ENCODE measurements at regions not wholly inside any gene's neighbourhood (a gene's known extent, or its start where the extent isn't known, plus 50 kb on each side); places are given as distances from the start of the nearest gene placed in this dataset.
A peak's percentile ranks its signal among the peaks of the same experiment; 100 is the strongest.

DNA sequence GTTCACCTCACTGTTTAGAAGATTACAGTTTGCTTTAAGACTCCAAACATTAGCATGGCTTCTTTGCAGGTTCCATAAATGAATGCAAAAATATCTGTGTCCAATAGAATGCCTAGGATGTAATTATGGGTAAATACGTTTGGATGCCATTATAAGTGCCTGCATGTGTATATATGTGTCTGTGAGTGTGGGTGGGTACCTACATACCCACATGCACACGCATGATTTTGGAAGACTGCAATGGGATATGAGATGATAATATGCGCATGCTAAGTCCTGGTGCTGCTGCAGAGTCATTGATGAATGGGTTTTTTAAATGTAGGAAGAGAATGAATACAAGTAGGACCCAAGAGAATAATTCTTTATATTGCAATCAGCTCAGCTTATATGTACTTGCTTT is 406.4 kb downstream of the ZSWIM6 start:
- H2AK5ac ChIP-seq (ENCODE audit: low read depth, low read length) = no peak overlapping the region
- no peak overlapping the region for H2BK120ac ChIP-seq (ENCODE audit: low read depth, low read length)
- H3K18ac ChIP-seq (ENCODE audit: low read length) = no peak overlapping the region
- H3K23ac ChIP-seq (ENCODE audit: low read depth, low read length, poor library complexity) = no peak overlapping the region
- H2BK15ac ChIP-seq (ENCODE audit: low read length) = no peak overlapping the region
- no peak overlapping the region for H3K4me2 ChIP-seq (ENCODE audit: insufficient read depth, low read length, poor library complexity, severe bottlenecking)
- peaks cover 0 to 2% (median 0%) of the 10 kb centered on the region in 3 experiments for H3K27me3 ChIP-seq (ENCODE audit: control insufficient read depth in 3 of 3, insufficient read depth in 3 of 3, low read depth in 1 of 3, low read length in 3 of 3)
- WGBS, 2 donors (ENCODE audit: extremely low coverage in 2 of 2, insufficient read length in 2 of 2, insufficient replicate concordance in 1 of 2) = no CpG with 5 or more reads among the region's 3 CpGs
- no peaks in the 10 kb centered on the region for H3K36me3 ChIP-seq (replicated peaks in 1 of 2; ENCODE audit: control insufficient read depth in 2 of 2, insufficient read depth in 2 of 2, low read length in 2 of 2)
- H3K4me1 ChIP-seq (ENCODE audit: control insufficient read depth in 2 of 2, insufficient read depth in 1 of 2, low read depth in 1 of 2, low read length in 2 of 2) = peaks cover 9 to 48% of the 10 kb centered on the region in 2 donors
- no peak overlapping the region for H3K14ac ChIP-seq (ENCODE audit: low read length)
- H2AFZ ChIP-seq (ENCODE audit: low read length) = no peak overlapping the region
- H4K91ac ChIP-seq (ENCODE audit: low read depth, low read length, poor library complexity) = no peak overlapping the region
- H3K4ac ChIP-seq (ENCODE audit: low read length) = no peak overlapping the region
- H3K9ac ChIP-seq (ENCODE audit: low read depth, low read length, poor library complexity) = no peak overlapping the region
- no peak overlapping the region for H2BK5ac ChIP-seq (ENCODE audit: low read length)
- H3K79me1 ChIP-seq (ENCODE audit: low read depth, low read length) = no peaks in the 10 kb centered on the region
- peaks cover 0 to 12% of the 10 kb centered on the region in 2 donors for H3K9me3 ChIP-seq (replicated peaks in 1 of 2; ENCODE audit: control insufficient read depth in 2 of 2, insufficient read depth in 1 of 2, low read depth in 1 of 2, low read length in 2 of 2)
- no peak overlapping the region for H3K27ac ChIP-seq (replicated peaks; ENCODE audit: low read length)
- no peak overlapping the region for H2BK12ac ChIP-seq (ENCODE audit: low read length)
- H4K8ac ChIP-seq (ENCODE audit: low read depth, low read length) = no peak overlapping the region
- H3K4me3 ChIP-seq (ENCODE audit: low read length in 2 of 2) = no peak overlapping the region
- no peak for DNase-seq (ENCODE audit: low spot score)

DNA sequence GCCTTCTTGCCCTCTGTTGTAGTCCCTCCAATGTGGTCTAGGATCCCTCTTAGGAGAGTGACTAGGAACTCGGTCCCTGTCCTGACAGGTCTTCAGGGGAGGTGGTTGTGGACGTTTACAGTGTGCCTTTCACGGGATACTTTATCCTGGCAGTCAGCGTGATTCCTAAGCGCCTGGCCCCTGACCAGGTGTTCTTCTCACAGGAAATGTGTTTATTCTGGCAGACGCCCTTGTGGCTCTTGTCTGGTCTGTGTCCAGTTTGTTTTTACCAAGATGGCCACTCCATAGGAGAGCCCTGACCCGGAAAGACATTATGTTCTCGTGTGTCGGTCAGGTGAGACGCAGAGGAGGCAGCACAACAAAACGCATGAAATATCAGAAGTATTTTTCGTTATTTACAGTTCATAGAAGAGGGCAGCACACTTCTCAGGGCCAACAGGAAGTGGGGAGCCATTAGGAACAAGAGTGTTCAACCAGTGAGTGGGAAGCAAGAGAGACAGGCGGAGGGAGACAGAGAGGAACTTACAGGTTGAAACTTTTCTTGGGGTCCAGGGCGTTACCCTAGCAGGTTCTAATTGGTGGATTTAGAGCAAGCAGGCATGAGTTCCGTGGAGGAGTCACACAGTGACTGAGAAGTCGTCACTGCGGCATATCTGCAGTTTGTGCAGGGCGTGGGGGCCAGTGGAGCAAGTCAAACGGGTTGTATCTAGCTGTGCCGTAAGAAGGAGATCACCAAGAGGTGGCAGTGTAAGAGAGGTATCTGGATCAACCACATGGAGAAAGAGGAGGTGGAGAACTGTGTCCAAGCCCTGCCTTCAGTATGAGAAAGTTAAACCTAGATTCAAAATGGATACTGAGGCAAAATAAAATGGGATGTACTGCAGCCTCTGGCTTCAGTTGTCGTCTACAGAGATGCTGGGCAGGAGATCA is 412.9 kb downstream of the ZSWIM6 start:
- Histone ChIP-seq H3K79me1 (ENCODE audit: low read depth, low read length) (no peaks in the 10 kb centered on the region), H3K9ac (ENCODE audit: low read depth, low read length, poor library complexity) (no peak overlapping the region), H3K27ac (replicated peaks; ENCODE audit: low read length) (no peak overlapping the region)

DNA sequence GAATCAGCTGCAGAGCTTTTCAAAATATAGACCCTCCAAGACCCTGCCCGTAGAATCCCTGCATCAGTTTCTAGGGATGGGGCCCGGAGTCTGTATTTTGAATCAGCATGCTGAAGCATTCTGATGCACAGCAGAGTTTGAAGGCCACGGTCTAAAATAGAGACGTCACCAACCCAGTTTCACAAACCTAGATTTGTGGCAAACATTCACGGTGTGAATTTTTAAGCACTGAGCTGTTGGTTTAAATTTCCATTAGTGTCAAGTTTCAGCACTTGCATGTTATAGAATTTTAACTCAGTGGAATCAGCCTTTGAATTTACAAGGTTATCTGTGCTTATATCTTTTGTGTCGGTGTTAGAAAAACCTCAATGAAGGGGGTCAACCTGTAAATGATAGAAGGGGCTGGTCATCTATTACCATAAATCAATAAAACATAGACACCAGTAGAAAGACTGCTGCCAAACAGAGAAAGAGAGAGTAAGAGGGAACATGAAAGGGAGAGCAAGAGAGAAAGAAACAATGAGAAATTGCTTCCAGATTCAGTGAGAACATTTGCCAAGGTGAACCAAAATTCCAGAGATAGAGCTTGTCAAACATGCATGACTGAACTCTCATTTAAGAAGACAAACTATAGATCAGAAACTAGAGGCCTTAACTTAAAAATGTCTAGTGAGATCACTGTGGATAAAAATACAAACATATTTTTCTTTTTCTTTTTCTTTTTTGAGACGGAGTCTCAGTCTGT is 414.9 kb downstream of the ZSWIM6 start:
- Histone ChIP-seq H2BK120ac (ENCODE audit: low read depth, low read length) (no peak overlapping the region), H3K4ac (ENCODE audit: low read length) (no peak overlapping the region), H3K23ac (ENCODE audit: low read depth, low read length, poor library complexity) (no peak overlapping the region), H4K91ac (ENCODE audit: low read depth, low read length, poor library complexity) (no peak overlapping the region), H2AFZ (ENCODE audit: low read length) (no peak overlapping the region), H2BK5ac (ENCODE audit: low read length) (no peak overlapping the region), H2BK12ac (ENCODE audit: low read length) (no peak overlapping the region), H3K4me1 (ENCODE audit: control insufficient read depth in 2 of 2, insufficient read depth in 1 of 2, low read depth in 1 of 2, low read length in 2 of 2) (peaks cover 0 to 9% of the 10 kb centered on the region in 2 donors), H3K18ac (ENCODE audit: low read length) (no peak overlapping the region), H3K4me3 (ENCODE audit: low read length in 2 of 2) (no peak overlapping the region), H2BK15ac (ENCODE audit: low read length) (no peak overlapping the region), H3K4me2 (ENCODE audit: insufficient read depth, low read length, poor library complexity, severe bottlenecking) (no peak overlapping the region), H3K9me3 (replicated peaks in 1 of 2; ENCODE audit: control insufficient read depth in 2 of 2, insufficient read depth in 1 of 2, low read depth in 1 of 2, low read length in 2 of 2) (peaks cover 0 to 28% of the 10 kb centered on the region in 2 donors), H3K9ac (ENCODE audit: low read depth, low read length, poor library complexity) (no peak overlapping the region), H4K8ac (ENCODE audit: low read depth, low read length) (no peak overlapping the region), H3K27ac (replicated peaks; ENCODE audit: low read length) (no peak overlapping the region), H3K36me3 (replicated peaks in 1 of 2; ENCODE audit: control insufficient read depth in 2 of 2, insufficient read depth in 2 of 2, low read length in 2 of 2) (no peaks in the 10 kb centered on the region), H3K79me1 (ENCODE audit: low read depth, low read length) (no peaks in the 10 kb centered on the region), H3K14ac (ENCODE audit: low read length) (no peak overlapping the region), H3K27me3 (ENCODE audit: control insufficient read depth in 3 of 3, insufficient read depth in 3 of 3, low read depth in 1 of 3, low read length in 3 of 3) (no peaks in the 10 kb centered on the region), H2AK5ac (ENCODE audit: low read depth, low read length) (no peak overlapping the region)
- WGBS, 2 donors (ENCODE audit: extremely low coverage in 2 of 2, insufficient read length in 2 of 2, insufficient replicate concordance in 1 of 2) = no CpG with 5 or more reads among the region's 7 CpGs
- no peak for DNase-seq (ENCODE audit: low spot score)

More for the DNA sequence above, 412.9 kb downstream of the ZSWIM6 start:
- H3K4me3 ChIP-seq (ENCODE audit: low read length in 2 of 2) = peak overlapping the region in 1 of 2 donors; percentile 47
- peaks cover 0 to 9% of the 10 kb centered on the region in 2 donors for H3K4me1 ChIP-seq (ENCODE audit: control insufficient read depth in 2 of 2, insufficient read depth in 1 of 2, low read depth in 1 of 2, low read length in 2 of 2)
- peaks cover 0 to 34% of the 10 kb centered on the region in 2 donors for H3K9me3 ChIP-seq (replicated peaks in 1 of 2; ENCODE audit: control insufficient read depth in 2 of 2, insufficient read depth in 1 of 2, low read depth in 1 of 2, low read length in 2 of 2)
- DNase-seq (ENCODE audit: low spot score) = no peak
- WGBS, 2 donors (ENCODE audit: extremely low coverage in 2 of 2, insufficient read length in 2 of 2, insufficient replicate concordance in 1 of 2) = no CpG with 5 or more reads among the region's 21 CpGs
- no peaks in the 10 kb centered on the region for H3K36me3 ChIP-seq (replicated peaks in 1 of 2; ENCODE audit: control insufficient read depth in 2 of 2, insufficient read depth in 2 of 2, low read length in 2 of 2)
- H3K18ac ChIP-seq (ENCODE audit: low read length) = no peak overlapping the region
- H2BK120ac ChIP-seq (ENCODE audit: low read depth, low read length) = no peak overlapping the region
- H4K91ac ChIP-seq (ENCODE audit: low read depth, low read length, poor library complexity) = no peak overlapping the region
- H3K14ac ChIP-seq (ENCODE audit: low read length) = no peak overlapping the region
- no peak overlapping the region for H2BK15ac ChIP-seq (ENCODE audit: low read length)
- H3K27me3 ChIP-seq (ENCODE audit: control insufficient read depth in 3 of 3, insufficient read depth in 3 of 3, low read depth in 1 of 3, low read length in 3 of 3) = no peaks in the 10 kb centered on the region
- no peak overlapping the region for H3K4me2 ChIP-seq (ENCODE audit: insufficient read depth, low read length, poor library complexity, severe bottlenecking)
- no peak overlapping the region for H3K23ac ChIP-seq (ENCODE audit: low read depth, low read length, poor library complexity)
- H2BK5ac ChIP-seq (ENCODE audit: low read length) = no peak overlapping the region
- H3K4ac ChIP-seq (ENCODE audit: low read length) = no peak overlapping the region
- no peak overlapping the region for H4K8ac ChIP-seq (ENCODE audit: low read depth, low read length)
- H2BK12ac ChIP-seq (ENCODE audit: low read length) = no peak overlapping the region
- H2AK5ac ChIP-seq (ENCODE audit: low read depth, low read length) = peak overlapping the region; percentile 26
- H2AFZ ChIP-seq (ENCODE audit: low read length) = no peak overlapping the region

DNA sequence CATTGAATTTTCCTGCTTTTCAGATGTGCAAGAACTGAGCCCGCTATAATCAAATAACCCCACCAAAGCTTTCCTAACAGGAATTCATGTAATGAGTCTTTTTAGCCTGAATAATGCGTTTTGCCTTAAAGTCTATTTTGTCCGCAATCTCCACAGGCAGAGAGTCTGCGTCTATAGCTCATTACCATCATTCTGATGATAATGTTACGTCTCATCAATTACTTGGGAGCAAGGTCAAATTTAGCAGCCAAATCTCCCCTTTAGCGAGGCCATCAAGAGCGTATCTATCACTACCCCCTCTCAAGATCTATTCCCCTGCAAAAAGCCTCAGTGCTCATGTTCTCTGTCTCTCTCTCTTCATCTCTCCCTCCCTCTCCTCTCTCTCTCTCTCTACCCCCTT is 416.1 kb downstream of the ZSWIM6 start:
- H3K9ac ChIP-seq (ENCODE audit: low read depth, low read length, poor library complexity) = no peak overlapping the region
- H3K27ac ChIP-seq (replicated peaks; ENCODE audit: low read length) = no peak overlapping the region
- H3K4me3 ChIP-seq (ENCODE audit: low read length in 2 of 2) = no peak overlapping the region
- H3K79me1 ChIP-seq (ENCODE audit: low read depth, low read length) = no peaks in the 10 kb centered on the region
- H2AK5ac ChIP-seq (ENCODE audit: low read depth, low read length) = no peak overlapping the region
- no CpG with 5 or more reads among the region's 7 CpGs for WGBS, 2 donors (ENCODE audit: extremely low coverage in 2 of 2, insufficient read length in 2 of 2, insufficient replicate concordance in 1 of 2)
- peaks cover 0 to 26% of the 10 kb centered on the region in 2 donors for H3K9me3 ChIP-seq (replicated peaks in 1 of 2; ENCODE audit: control insufficient read depth in 2 of 2, insufficient read depth in 1 of 2, low read depth in 1 of 2, low read length in 2 of 2)
- H2BK120ac ChIP-seq (ENCODE audit: low read depth, low read length) = no peak overlapping the region
- H2AFZ ChIP-seq (ENCODE audit: low read length) = no peak overlapping the region
- no peak overlapping the region for H4K91ac ChIP-seq (ENCODE audit: low read depth, low read length, poor library complexity)
- no peak overlapping the region for H3K14ac ChIP-seq (ENCODE audit: low read length)
- no peak overlapping the region for H2BK15ac ChIP-seq (ENCODE audit: low read length)
- H3K4me1 ChIP-seq (ENCODE audit: control insufficient read depth in 2 of 2, insufficient read depth in 1 of 2, low read depth in 1 of 2, low read length in 2 of 2) = peaks cover 0 to 9% of the 10 kb centered on the region in 2 donors
- no peak overlapping the region for H3K23ac ChIP-seq (ENCODE audit: low read depth, low read length, poor library complexity)
- no peak overlapping the region for H2BK12ac ChIP-seq (ENCODE audit: low read length)
- no peak overlapping the region for H2BK5ac ChIP-seq (ENCODE audit: low read length)
- no peaks in the 10 kb centered on the region for H3K36me3 ChIP-seq (replicated peaks in 1 of 2; ENCODE audit: control insufficient read depth in 2 of 2, insufficient read depth in 2 of 2, low read length in 2 of 2)
- no peaks in the 10 kb centered on the region for H3K27me3 ChIP-seq (ENCODE audit: control insufficient read depth in 3 of 3, insufficient read depth in 3 of 3, low read depth in 1 of 3, low read length in 3 of 3)
- no peak overlapping the region for H3K4me2 ChIP-seq (ENCODE audit: insufficient read depth, low read length, poor library complexity, severe bottlenecking)
- no peak overlapping the region for H4K8ac ChIP-seq (ENCODE audit: low read depth, low read length)
- no peak overlapping the region for H3K4ac ChIP-seq (ENCODE audit: low read length)
- H3K18ac ChIP-seq (ENCODE audit: low read length) = no peak overlapping the region
- DNase-seq (ENCODE audit: low spot score) = no peak
